K562 (cell line): ENCODE measurements at regions not wholly inside any gene's neighbourhood (a gene's known extent, or its start where the extent isn't known, plus 50 kb on each side); places are given as distances from the start of the nearest gene placed in this dataset.
A peak's percentile ranks its signal among the peaks of the same experiment; 100 is the strongest.

Experiments
- ATAC-seq: fragments of 200-7000 bp; cut with Tn5 transposase; 3 replicates; pipeline ENCODE4 v1.9.1; 2020; ENCODE audit warnings: moderate library complexity
- BruUV-seq: library from RNA; stranded (reverse); fragments of 400-500 nt; replicated peaks from 2 replicates; lab custom pipeline; 2021; lab: Mats Ljungman, UMichigan
- CTCF ChIA-PET: fragments of 300-600 bp; formaldehyde crosslinking; extraction: SDS; loops from one replicate; lab custom pipeline; 2021; ENCODE audit warnings: low intra/inter-chr PET ratio; lab: Yijun Ruan, JAX
- POLR2A ChIA-PET: fragments of 300-600, 350-650 bp; sonication (Branson Sonifier 250); formaldehyde crosslinking; extraction: SDS; loops from one replicate; lab custom pipeline; 2021; ENCODE audit warnings: antibody characterized with exemption, inconsistent platforms; lab: Yijun Ruan, JAX
- DNase-seq, 4 experiments: peaks; one replicate each; pipeline versions ENCODE4 v3.0.0 to v3.0.0-alpha.2; 2011 to 2018; ENCODE audit warnings: low spot score in 3 of 4, mixed read lengths in 3 of 4; ENCODE audit errors: extremely low read depth in 1 of 4
- FAIRE-seq: peaks from 2 replicates; lab custom pipeline; 2011; peaks lifted over from hg19 to GRCh38; lab: Jason Lieb, UNC
- H2AFZ ChIP-seq: 2 replicates; pipeline ENCODE4 v1.6.0; 2011; ENCODE audit warnings: low read depth, low read length, control low read depth, inconsistent platforms
- H3K27ac ChIP-seq: fragments of 200-600 bp; 3 replicates; pipeline ENCODE4 v1.8.0; 2011; ENCODE audit warnings: low read depth, mild to moderate bottlenecking, control low read depth, inconsistent platforms, low read length, moderate library complexity, mixed read lengths; ENCODE audit errors: extremely low read depth
- H3K27me3 ChIP-seq, 2 experiments: fragments of 300-600 bp in 1 of 2; 2 replicates in 1 of 2; 3 replicates in 1 of 2; pipeline versions ENCODE4 v1.6.0 to v1.8.0; 2011; ENCODE audit warnings: inconsistent platforms in 2 of 2, low read length in 2 of 2, mild to moderate bottlenecking in 1 of 2, mixed read lengths in 1 of 2, moderate library complexity in 1 of 2; ENCODE audit not compliant: control insufficient read depth in 2 of 2, insufficient read depth in 2 of 2
- H3K36me3 ChIP-seq: fragments of 300-600 bp; 3 replicates; pipeline ENCODE4 v1.8.0; 2011; ENCODE audit warnings: mild to moderate bottlenecking, low read length, inconsistent platforms; ENCODE audit not compliant: control insufficient read depth, insufficient read depth
- H3K4me1 ChIP-seq, 2 experiments: fragments of 200-600 bp in 1 of 2; replicated peaks in 1 of 2; 2 replicates in 1 of 2; 3 replicates in 1 of 2; pipeline versions ENCODE4 v1.5.1 to v1.8.0; 2011; ENCODE audit warnings: inconsistent platforms in 2 of 2, low read length in 2 of 2, mild to moderate bottlenecking in 1 of 2, mixed read lengths in 1 of 2, moderate library complexity in 1 of 2; ENCODE audit not compliant: control insufficient read depth in 2 of 2, insufficient read depth in 2 of 2
- H3K4me2 ChIP-seq: 2 replicates; pipeline ENCODE4 v1.6.1; 2011; ENCODE audit warnings: low read length, control low read depth, inconsistent platforms, mixed read lengths; ENCODE audit not compliant: insufficient read depth
- H3K4me3 ChIP-seq: fragments of 200-600 bp; sonication (generic), shearing (Covaris generic); 2 replicates; pipeline ENCODE4 v1.5.1; 2016; ENCODE audit warnings: control low read depth, inconsistent platforms
- H3K79me2 ChIP-seq: fragments of 200-600 bp; 3 replicates; pipeline ENCODE4 v1.8.0; 2011; ENCODE audit warnings: low read length, inconsistent platforms; ENCODE audit not compliant: control insufficient read depth, insufficient read depth
- H3K9ac ChIP-seq, 2 experiments: 2 replicates each; pipeline versions ENCODE4 v1.6.0 to v1.6.1; 2011; ENCODE audit warnings: low read depth in 2 of 2, low read length in 2 of 2, control low read depth in 1 of 2, inconsistent platforms in 1 of 2, mild to moderate bottlenecking in 1 of 2, mixed read lengths in 1 of 2; ENCODE audit not compliant: insufficient read depth in 1 of 2
- H3K9me1 ChIP-seq: one replicate; pipeline ENCODE4 v1.6.0; 2011; ENCODE audit warnings: inconsistent platforms, mild to moderate bottlenecking, low read length, moderate library complexity; ENCODE audit not compliant: control insufficient read depth, insufficient read depth
- H3K9me3 ChIP-seq: replicated peaks from 2 replicates; pipeline ENCODE4 v1.5.1; 2011; ENCODE audit warnings: low read depth, low read length, inconsistent platforms; ENCODE audit not compliant: control insufficient read depth, insufficient read depth
- H4K20me1 ChIP-seq: replicated peaks from 2 replicates; pipeline ENCODE4 v1.6.1; 2011; ENCODE audit warnings: low read length, inconsistent platforms, mixed read lengths; ENCODE audit not compliant: control insufficient read depth, insufficient read depth
- BACH1 ChIP-seq: fragments of 200-800 bp; sonication (Bioruptor generic); IDR thresholded peaks from 2 replicates; pipeline ENCODE4 v1.6.1; 2016; ENCODE audit warnings: missing genetic modification characterization, missing compliant biosample characterization
- E2F3 ChIP-seq: fragments of 250-450 bp; sonication (Bioruptor Pico); IDR thresholded peaks from 2 replicates; pipeline ENCODE4 v1.4.0; 2020; ENCODE audit warnings: mild to moderate bottlenecking
- ELF4 ChIP-seq: fragments of 450-650 bp; formaldehyde crosslinking; IDR thresholded peaks from 2 replicates; pipeline ENCODE4 v1.4.0; 2022; ENCODE audit warnings: missing genetic modification characterization
- FOXJ2 ChIP-seq: fragments of 200-800 bp; sonication (Bioruptor generic); IDR thresholded peaks from 2 replicates; pipeline ENCODE4 v1.6.1; 2016; ENCODE audit warnings: missing genetic modification characterization, missing compliant biosample characterization
- GATA2 ChIP-seq: sonication (generic); formaldehyde crosslinking; IDR thresholded peaks from 2 replicates; pipeline ENCODE4 v1.4.0; 2020; ENCODE audit warnings: mild to moderate bottlenecking, missing genetic modification reagents
- HINFP ChIP-seq: fragments of 450-650 bp; conservative IDR thresholded peaks from 2 replicates; pipeline ENCODE4 v1.6.1; 2016; ENCODE audit warnings: missing genetic modification characterization, low read depth, mild to moderate bottlenecking, control low read depth, missing compliant biosample characterization
- KHSRP ChIP-seq: fragments of 450-650 bp; IDR thresholded peaks from 2 replicates; pipeline ENCODE4 v1.6.1; 2017
- NKRF ChIP-seq: fragments of 450-650 bp; IDR thresholded peaks from 2 replicates; pipeline ENCODE4 v1.6.1; 2016; ENCODE audit warnings: borderline replicate concordance
- SMARCA4 ChIP-seq: fragments of 450-650 bp; IDR thresholded peaks from 2 replicates; pipeline ENCODE4 v1.6.1; 2016
- WGBS: fragments of 100-300 bp; shearing (Covaris generic); methylation state at CpG from one replicate; pipeline ENCODE4 v1.1.6; 2016; ENCODE audit warnings: low coverage, mixed read lengths; ENCODE audit not compliant: insufficient coverage; ENCODE audit errors: missing lambda C conversion rate; 5-methylcytosine and 5-hydroxymethylcytosine counted together
- in situ Hi-C: fragments of 300-500 bp; cut with MboI; formaldehyde crosslinking; loops from 4 replicates; pipeline ENCODE4 v1.15.0; 2018; ENCODE audit warnings: inconsistent platforms, mixed read lengths
- intact Hi-C: fragments of 100-400 bp; cut with micrococcal nuclease; formaldehyde crosslinking; loops from 2 replicates; pipeline ENCODE4 v1.14.2; 2022
- TF ChIP-seq, protein P1 (sequence below): fragments of 450-650 bp; IDR thresholded peaks from 2 replicates; pipeline ENCODE4 v1.7.0; 2016; ENCODE audit warnings: borderline replicate concordance
- TF ChIP-seq, protein P2 (sequence below): fragments of 250-450 bp; sonication (Bioruptor Pico); IDR thresholded peaks from 2 replicates; pipeline ENCODE4 v1.8.0; 2022; ENCODE audit warnings: inconsistent platforms
- TF ChIP-seq, protein P3 (sequence below): fragments of 250-450 bp; sonication (Bioruptor Pico); IDR thresholded peaks from 2 replicates; pipeline ENCODE4 v1.4.0; 2020

DNA sequence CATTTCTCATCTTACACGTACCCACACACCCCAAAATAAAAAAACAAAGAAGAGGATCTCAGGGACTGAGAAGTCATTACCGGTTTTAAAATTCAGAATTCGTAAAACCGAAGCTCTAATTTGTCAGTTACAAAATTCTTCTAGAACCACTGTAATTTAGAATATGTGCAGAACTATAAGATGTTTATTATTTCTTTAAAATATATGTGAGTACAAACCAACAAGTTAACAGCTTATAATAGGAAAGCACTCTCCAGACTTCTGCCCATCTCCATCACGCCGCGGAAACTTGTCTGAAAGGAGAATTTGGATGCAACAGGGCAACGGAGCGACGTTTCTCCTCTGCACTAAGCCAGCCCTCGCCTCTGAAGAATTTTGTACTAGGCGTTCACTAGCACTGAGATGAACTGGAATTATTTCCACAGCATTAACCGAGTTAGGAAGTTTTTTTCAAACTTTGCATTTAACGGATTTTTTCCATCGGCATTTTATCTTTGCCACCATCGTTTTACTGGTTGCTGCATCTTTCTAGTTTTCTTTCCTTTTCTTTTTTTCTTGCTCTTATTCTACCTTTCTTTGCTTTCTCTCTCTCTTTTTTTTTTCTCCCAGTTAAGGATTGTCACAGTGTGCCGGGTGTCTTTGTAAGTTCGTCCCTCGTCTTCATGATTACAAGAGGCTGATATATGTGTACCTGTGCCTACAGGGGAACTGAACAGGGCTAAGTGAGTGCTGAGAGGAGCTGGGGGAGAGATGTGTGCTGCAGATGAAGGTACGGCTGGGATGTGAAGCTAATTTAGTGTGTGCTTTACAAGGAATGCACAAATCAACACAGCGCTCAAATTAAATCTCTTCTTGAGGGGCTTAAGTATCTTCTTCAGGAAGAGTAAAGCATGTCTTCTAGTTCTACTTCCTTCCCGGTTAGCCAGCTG, 295.9 kb upstream of the NFE2L3 start:
- TSS peak; percentile 56 for BruUV-seq
- Histone ChIP-seq H3K27me3 (no peaks in the 10 kb centered on the region), H2AFZ (peak overlapping the region; percentile 91), H3K79me2 (no peaks in the 10 kb centered on the region; the same call in 2 of the 3 replicates), H3K9me1 (no peaks in the 10 kb centered on the region), H3K27ac (peak overlapping the region; percentile 92), H3K4me2 (peak overlapping the region; percentile 91), H3K4me3 (peak overlapping the region; percentile 50), H3K4me1 (peaks cover 12 to 31% of the 10 kb centered on the region in 2 experiments; a peak in 4 of 5 replicates), H3K9me3 (no peaks in the 10 kb centered on the region), H4K20me1 (no peaks in the 10 kb centered on the region), H3K9ac (peak overlapping the region; percentile 86 to 92), H3K36me3 (no peaks in the 10 kb centered on the region)
- ChIA-PET POLR2A (interaction anchor here (0.6 to 1.5 kb wide), 4 partner anchors 12 to 600 kb away, joined by 3 read pairs; no protein-coding TSS in a partner anchor), CTCF (interaction anchor here (0.8 to 1.3 kb wide), 3 partner anchors 37 to 509 kb away, joined by 3 to 5 read pairs (median 5); no protein-coding TSS in a partner anchor)
- FAIRE-seq: no peak
- 1% methylated on average over 22 of the region's 22 CpGs for WGBS
- intact Hi-C loops (loop anchor here (2.0 to 10.0 kb wide), 3 partner anchors 37 to 509 kb away; no protein-coding TSS in a partner anchor), in situ Hi-C loops (no loop called here)
- ATAC-seq: peak; percentile 60
- DNase-seq: peak in 1 of 4 experiments; percentile 59
- TF ChIP-seq SMARCA4: peak; percentile 18; the same call in 1 of the 2 replicates
- TF ChIP-seq, protein P1, sequence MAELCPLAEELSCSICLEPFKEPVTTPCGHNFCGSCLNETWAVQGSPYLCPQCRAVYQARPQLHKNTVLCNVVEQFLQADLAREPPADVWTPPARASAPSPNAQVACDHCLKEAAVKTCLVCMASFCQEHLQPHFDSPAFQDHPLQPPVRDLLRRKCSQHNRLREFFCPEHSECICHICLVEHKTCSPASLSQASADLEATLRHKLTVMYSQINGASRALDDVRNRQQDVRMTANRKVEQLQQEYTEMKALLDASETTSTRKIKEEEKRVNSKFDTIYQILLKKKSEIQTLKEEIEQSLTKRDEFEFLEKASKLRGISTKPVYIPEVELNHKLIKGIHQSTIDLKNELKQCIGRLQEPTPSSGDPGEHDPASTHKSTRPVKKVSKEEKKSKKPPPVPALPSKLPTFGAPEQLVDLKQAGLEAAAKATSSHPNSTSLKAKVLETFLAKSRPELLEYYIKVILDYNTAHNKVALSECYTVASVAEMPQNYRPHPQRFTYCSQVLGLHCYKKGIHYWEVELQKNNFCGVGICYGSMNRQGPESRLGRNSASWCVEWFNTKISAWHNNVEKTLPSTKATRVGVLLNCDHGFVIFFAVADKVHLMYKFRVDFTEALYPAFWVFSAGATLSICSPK: 0 out of 2 replicates have a peak, but pooled peaks have one; percentile 9
- TF ChIP-seq GATA2: peak; percentile 20; the same call in 1 of the 2 replicates
- TF ChIP-seq FOXJ2: no peak
- TF ChIP-seq BACH1 (tag): no peak
- TF ChIP-seq HINFP (tag): no peak
- TF ChIP-seq, protein P2, sequence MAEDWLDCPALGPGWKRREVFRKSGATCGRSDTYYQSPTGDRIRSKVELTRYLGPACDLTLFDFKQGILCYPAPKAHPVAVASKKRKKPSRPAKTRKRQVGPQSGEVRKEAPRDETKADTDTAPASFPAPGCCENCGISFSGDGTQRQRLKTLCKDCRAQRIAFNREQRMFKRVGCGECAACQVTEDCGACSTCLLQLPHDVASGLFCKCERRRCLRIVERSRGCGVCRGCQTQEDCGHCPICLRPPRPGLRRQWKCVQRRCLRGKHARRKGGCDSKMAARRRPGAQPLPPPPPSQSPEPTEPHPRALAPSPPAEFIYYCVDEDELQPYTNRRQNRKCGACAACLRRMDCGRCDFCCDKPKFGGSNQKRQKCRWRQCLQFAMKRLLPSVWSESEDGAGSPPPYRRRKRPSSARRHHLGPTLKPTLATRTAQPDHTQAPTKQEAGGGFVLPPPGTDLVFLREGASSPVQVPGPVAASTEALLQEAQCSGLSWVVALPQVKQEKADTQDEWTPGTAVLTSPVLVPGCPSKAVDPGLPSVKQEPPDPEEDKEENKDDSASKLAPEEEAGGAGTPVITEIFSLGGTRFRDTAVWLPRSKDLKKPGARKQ (CRISPR knock-in tag): no peak
- no peak for TF ChIP-seq E2F3
- TF ChIP-seq NKRF: 0 out of 2 replicates have a peak, but pooled peaks have one; percentile 21
- TF ChIP-seq ELF4 (CRISPR knock-in tag): peak; percentile 50; the same call in 1 of the 2 replicates
- TF ChIP-seq, protein P3, sequence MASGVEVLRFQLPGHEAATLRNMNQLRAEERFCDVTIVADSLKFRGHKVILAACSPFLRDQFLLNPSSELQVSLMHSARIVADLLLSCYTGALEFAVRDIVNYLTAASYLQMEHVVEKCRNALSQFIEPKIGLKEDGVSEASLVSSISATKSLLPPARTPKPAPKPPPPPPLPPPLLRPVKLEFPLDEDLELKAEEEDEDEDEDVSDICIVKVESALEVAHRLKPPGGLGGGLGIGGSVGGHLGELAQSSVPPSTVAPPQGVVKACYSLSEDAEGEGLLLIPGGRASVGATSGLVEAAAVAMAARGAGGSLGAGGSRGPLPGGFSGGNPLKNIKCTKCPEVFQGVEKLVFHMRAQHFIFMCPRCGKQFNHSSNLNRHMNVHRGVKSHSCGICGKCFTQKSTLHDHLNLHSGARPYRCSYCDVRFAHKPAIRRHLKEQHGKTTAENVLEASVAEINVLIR (CRISPR knock-in tag): no peak
- TF ChIP-seq KHSRP: no peak
